ENCODE measurements at regions not wholly inside any gene's neighbourhood (a gene's known extent, or its start where the extent isn't known, plus 50 kb on each side); places are given as distances from the start of the nearest gene placed in this dataset.
"Not testable (repeated sequence)": the region's sequence is repeated elsewhere in the genome, so short reads cannot be mapped to it uniquely, and the experiment has no call there.

DNA sequence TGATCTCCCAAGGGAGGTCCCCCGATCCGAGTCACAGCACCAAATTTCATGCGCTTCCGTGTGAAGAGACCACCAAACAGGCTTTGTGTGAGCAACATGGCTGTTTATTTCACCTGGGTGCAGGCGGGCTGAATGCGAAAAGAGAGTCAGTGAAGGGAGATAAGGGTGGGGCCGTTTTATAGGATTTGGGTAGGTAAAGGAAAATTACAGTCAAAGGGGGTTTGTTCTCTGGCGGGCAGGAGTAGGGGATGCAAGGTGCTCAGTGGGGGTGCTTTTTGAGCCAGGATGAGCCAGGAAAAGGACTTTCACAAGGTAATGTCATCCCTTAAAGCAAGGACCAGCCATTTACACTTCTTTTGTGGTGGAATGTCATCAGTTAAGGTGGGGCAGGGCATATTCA is 309.2 kb upstream of the PAPPA start:
- DNase-seq, result not testable (repeated sequence)

DNA sequence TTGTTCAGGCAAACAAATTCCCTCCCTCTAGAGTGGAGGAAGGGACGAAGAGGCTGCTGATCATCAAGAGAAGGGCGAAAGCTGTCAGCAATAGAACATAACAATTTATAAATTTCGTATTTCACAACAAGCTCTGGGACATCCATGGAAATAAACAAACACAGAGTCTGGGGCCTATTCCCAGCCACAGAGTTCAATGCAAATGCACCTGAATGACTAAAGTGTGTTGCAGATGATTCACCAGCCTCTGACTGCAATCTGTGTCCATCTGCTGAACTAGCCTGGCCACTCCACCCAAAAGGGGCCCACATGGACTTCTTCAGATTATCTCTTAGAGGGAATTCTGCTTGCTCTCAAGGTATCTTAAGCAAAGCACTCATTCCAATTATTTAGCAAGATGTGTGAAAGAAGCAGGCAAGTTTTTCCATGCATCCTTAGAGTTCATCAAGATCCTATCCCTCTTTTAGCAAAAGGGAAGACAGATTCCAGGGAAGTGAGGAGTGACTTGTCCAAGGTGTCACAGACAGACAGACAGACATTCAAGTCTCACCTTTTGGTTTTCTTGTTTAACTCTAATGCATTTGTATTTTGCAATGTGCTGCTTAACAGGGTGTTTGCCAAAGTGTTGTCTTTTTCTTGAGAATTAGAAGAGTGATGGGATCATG is 307.8 kb upstream of the PAPPA start:
- DNase-seq, result no peak

DNA sequence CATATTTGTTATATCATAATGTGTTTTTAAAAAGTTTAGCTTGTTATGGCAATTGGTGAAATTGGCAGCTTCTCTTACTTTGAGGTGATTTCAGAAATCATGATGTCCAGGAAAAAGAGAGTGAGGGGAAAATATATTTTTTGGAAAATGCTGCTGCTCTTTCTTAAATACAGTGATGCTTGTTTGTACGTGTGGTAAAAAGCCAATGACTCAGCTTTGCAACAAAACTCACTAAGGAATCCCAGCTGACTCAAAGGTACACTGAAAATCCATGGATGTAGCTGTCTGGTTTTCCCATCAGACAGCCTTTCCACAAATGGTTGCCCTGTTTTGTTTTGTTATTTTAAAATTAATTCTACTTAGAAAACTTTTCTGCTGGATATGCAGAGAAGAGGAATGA is 306.4 kb upstream of the PAPPA start:
- no peak for DNase-seq

DNA sequence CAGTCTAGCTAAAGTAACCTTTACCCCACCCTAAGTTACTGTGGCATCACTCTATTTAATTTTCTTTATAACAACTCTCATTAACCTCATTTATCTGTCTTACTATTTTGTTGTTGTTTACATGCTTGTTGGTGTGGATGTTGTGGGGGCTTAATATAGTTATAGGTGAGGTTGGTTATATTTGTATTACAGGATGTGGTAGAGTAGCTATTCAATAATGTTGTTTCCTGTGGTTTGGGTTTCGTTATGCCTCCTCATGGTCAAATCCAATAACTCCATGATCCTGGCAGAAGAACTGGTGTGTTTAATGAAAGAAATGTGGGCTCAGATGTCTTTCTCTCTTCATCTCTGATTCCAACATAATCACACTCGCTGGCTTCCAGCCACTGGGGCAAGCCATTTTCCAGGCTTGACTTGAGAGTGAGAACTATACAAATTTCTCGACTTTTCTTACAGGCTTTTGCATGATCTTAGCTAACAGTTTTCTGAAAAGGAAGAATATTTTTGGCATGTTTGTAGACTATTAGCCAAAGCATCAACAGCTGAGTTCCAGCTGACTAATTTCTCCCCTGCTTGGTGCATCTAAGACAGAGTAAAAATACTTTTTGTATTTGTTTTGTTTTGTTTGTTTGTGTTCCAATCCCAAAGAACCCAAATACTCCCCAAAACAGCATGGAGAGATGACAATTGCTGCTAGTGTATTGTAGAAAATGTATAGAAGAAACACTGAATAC is 303.7 kb upstream of the PAPPA start:
- DNase-seq, result no peak

DNA sequence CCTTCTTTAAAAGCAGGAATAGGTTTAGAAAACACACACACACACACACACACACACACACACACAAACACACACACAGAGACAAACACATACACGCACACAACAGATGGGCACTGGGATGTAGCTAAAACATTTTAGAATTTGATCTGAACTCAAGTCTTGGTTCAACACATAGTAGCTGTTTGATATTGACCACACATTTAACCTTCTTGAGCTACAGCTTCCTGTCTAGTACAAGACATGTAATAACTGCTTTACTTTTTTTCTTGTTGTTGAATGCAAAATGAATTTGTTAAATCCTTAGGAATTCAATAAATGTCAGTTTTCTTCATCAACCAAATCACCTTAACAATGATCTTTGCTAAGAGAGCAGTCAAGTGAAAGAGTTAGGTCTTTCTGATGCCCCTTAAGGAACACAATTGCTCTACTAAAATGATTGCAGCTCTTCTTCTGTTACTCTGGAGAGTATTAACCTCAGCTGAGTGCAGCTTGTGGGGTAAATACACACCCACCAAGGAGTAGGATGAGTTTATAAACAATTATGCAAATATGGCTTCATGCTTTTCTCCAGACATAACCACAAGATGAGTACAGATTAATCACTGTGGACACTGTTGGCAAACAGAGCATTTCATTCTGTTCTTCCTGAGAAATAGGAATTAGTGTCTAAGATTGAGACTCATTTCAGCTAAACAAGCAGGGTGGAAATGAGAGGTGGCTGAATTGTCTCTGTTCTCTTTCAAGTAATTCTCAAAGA is 302.9 kb upstream of the PAPPA start:
- DNase-seq, result no peak

DNA sequence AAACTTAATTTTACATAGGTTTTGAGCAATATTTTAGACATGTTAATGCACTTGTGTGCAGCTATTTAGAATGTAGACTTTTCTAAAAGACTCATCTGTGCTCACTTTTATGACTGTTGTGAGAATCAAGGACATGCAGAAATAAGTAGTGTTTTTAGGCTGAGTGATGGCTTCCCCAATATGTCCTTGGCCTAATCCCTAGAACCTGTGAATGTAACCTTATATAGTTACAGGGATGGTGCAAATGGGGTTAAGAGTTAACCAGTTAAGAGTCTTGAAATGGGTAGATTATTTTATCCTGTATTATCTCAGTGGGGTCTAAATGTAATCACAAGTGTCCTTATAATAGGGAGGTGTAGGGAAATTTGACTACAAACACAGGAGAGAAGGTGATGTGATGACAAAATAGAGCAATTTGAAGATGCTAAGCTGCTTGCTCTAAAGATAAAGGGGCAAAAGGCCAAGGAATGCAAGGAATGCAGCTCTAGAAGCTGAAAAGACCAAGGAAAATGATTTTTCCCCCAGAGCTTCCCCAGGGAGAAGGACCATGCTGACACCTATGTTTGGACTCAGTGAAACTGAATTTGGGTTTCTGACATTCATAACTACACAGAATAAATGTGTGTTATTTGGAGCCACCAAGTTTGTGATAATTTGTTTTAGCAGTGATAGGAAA is 298.0 kb upstream of the PAPPA start:
- DNase-seq, result no peak

DNA sequence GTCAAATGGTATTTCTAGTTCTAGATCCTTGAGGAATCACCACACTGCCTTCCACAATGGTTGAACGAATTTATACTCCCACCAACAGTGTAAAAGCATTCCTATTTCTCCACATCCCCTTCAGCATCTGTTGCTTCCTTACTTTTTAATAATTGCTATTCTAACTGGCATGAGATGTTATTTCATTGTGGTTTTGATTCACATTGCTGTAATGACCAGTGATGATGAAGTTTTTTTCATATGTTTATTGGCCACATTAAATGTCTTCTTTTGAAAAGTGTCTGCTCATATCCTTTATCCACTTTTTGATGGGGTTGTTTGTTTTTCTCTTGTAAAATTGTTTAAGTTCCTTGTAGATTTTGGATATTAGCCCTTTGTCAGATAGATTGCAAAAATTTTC is 295.2 kb upstream of the PAPPA start:
- DNase-seq, result not testable (repeated sequence)

DNA sequence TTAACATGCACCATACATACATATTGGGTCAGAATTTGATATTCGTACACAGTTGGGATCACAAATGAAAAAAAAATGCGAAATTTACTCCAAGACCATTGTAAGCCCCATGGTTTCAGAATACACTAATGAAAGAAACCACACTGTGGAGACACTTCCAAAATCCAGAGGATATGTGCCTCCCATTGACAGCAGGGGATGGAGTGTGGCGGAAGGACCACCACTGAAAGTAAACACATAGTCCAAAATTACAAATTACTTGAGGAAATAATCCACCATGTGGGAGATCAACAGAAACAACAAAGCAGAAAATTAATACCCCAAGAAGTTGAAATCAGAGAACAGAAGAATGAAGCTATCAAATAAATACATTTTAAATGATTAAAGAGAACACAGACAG is 291.6 kb upstream of the PAPPA start:
- no peak for DNase-seq

DNA sequence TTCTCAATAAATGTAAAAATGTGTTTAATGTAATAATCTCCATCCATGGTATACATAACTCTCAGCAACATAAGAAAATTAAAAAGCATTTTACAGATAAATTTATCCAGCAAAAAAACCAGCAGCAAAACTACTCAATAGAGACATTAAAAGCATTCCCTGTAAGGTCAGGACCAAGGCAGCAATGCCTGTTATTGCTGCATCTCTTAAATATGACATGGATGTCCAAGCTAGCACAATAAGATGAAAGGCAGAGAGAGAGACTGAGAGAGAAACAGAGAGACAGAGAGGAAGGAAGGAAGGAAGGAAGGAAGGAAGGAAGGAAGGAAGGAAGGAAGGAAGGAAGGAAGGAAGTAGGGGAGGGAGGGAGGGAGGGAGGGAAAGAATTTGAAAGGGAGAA is 289.0 kb upstream of the PAPPA start:
- DNase-seq, result no peak

DNA sequence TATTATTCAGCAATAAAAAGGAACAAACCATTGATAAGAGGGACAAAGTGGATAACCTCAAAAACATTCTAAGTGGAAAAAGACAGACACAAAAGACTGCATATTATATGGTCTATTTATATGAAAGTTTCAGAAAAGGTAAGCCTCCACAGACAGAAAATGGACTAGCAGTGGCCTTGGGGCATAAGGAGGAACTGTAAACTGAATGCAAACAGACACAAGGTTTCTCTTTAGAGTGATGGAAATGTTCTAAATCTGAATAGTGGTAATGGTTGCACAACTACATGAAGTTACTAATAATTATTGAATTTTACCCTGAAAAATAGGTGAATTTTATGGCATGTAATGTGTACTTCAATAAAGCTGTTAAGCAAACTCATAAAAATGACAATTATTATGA is 286.3 kb upstream of the PAPPA start:
- no peak for DNase-seq

DNA sequence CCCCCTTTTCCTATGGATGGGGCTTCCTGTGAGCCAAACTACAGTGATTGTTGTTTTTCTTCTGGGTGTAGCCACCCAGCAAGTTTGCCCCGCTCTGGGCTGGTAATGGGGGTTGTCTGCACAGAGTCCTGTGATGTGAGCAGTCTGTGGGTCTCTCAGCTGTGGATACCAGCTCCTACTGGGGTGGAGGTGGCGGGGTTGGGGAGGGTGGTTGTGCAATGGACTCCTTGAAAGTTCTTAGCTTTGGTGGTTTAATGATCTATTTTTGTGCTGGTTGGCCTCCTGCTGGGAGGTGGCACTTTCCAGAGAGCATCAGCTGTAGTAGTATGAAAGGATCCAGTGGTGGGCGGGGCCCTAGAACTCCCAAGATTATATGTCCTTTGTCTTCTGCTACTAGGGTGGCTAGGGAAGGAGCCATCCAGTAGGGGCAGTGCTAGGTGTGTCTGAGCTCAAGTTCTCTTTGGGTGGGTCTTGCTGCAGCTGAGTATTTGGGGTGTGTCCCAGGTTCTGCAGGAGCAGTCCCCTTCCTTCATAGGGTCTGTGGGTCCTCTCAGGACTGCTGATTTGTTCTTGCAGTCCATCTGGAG is 275.6 kb upstream of the PAPPA start:
- no peak for DNase-seq

DNA sequence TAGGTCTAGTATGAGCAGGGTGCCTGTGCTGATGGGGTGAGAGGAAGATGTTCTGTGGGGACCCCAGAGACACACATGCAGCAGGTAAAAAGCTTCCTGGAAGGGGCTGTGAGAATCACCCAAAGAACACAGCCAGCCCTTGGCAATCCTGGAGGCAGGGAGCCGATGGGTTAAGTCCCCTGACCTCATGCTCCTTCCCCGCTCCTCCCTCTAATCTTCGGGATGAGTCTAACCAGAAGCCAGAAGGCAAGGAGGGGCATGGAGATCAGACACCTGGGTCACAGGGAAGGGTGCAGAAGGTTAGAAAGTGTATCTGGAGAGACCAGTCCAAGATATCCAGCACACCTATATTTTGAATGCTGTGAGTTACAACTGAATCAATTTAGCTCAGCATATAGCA is 274.1 kb upstream of the PAPPA start:
- DNase-seq, result no peak

DNA sequence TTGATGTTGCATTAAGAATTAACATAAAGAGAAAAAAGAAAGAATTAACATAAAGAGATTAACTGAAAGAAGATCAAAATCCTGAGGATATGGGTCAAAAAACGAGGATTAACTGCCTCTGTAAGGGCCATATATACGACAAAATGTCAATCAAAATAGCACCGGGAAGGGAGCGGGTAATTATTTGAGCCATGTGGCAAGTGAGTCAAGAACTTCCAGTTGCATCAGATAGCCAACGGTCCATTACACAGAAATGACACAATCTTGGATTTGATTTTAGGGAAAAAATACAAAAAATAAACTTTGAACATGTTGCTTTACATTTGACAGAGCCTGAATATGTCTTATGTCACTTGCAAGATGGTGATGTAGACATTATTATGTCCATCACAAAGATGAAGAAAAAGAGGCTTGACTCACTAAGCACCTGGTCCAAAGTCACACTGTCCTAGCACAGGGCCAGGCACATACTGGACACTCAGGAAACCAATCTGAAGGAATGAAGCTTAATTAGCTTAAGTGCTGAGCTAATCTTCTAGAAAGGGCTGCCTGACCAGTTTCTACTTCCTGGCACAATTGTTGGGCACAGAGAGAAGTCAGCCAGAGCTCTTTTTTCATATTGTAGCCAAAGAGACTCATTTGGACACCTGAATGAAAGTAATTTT is 273.2 kb upstream of the PAPPA start:
- no peak for DNase-seq

DNA sequence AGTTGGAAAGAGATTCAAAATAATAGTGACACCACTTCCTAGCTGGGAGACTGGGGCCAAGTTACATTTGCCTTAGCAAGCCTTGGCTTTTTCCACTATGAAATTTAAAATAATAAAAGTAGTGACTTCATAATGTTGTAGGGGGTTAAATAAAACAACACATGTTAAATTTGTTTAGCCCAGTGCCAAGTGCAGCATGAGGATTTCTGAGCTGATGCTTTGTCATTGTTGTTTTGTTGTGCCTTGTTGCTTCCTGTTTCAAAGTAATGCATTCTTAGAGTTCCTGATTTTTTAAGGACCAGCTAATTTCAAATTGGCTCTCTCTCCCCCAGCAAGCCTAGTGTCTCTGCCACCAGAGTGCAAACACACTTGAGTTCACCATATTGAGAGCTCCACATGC is 270.7 kb upstream of the PAPPA start:
- DNase-seq, result no peak

DNA sequence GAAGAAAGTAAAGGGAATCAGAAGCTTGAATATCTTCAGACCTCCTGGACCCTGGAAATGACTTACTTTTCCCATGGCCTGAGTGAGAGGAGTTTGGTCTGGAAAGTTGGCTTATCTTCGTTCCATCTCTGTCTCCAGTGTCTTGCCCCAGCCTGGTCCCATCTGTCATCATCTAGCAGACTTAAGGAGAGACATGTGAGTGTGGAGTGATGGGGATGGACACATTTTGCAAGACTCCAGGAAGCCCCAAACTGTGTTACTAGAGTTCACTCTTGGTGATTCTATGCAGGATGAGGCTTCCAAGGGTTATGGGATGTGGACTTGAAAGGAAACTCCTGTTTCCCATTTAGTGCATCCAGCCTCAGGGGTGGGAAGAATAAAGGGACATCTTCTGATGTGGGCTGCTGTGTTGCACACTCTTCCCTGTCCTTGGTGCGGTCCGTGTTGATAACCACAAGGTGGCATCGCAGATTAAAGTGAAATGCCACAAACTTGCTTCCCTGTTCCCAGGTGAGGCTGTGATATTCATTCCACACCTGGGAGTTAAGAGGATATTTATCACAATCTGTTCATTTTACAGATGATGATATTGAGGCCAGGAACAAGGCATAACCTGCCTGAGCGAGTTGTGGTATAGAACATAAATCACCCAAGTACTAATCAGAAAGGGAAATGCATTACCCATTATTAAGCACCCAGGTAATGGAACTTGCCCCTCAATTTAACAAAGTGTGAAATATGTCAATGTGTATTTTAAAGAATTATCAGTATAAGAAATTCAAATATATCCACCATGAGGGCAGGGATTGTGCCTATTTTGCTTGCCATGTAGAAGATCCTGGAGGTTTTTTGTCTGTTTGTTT is 269.9 kb upstream of the PAPPA start:
- no peak for DNase-seq

DNA sequence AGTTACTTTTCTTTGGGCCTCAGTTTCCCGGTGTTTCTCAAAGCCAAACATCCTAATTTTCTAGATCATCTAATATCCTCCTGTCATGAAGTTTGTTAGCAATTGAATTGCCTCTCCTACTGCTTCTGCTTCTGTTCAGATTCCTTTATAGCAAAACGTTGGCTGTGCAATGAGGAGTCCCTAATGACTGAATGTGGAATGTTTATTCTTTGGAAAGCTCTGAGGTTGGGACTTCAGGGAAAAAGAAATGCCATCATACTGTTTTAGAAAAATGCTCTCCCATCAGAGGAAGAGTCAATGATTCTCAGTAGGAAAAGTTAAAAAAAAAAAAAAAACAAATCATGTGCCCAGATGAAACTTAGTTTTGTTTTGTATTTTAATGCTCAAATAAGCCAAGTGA is 268.7 kb upstream of the PAPPA start:
- DNase-seq, result no peak

DNA sequence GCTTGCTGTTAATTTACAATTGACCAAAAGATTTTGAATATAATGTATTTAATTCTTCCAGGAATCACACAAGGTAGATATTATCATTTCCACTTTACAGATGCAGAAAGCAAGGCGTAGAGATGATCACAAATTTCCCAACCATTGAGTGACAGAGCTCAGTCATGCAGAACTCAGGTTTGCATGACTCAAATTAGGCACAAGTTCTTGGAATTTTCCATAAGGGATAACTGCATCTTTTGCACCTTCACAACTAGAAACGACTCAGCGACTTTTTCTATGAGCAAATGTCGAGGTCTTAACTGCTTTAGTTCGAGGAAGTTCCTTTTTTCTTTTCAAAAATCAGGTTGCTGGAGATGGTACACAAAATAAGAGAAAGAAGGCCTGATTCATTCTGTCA is 265.5 kb upstream of the PAPPA start:
- no peak for DNase-seq

DNA sequence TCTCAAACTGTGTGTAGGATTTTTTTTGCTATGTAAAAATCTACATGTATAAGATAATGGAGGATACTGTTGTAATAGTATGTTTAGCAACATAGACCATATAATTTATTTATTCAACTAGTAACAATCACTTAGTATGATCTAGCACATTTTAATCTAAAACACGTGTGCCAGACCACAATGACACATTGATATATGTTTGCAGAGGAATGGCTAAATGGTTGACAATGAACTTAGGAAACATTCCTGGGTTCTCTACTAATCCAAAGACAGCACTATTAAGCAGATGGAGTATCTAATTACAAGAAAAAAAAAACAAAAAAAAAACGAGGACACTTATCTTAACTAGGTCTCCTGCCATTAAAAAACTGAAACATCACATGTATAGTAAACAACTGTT is 261.7 kb upstream of the PAPPA start:
- no peak for DNase-seq

DNA sequence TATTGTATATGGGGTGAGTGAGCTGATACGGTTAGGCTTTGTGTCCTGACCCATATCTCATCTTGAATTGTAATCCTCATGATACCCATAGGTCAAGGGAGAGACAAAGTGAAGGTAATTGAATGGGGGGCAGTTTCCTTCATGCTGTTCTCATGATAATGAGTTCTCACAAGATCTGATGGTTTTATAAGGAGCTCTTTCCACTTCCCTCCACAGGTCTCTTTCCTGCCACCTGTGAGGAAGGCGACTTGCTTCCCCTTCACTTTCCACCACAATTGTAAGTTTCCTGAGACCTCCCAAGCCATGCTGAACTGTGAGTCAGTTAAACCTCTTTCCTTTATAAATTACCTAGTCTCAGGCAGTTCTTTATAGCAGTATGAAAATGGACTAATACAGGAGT is 255.1 kb upstream of the PAPPA start:
- DNase-seq, result not testable (repeated sequence)

DNA sequence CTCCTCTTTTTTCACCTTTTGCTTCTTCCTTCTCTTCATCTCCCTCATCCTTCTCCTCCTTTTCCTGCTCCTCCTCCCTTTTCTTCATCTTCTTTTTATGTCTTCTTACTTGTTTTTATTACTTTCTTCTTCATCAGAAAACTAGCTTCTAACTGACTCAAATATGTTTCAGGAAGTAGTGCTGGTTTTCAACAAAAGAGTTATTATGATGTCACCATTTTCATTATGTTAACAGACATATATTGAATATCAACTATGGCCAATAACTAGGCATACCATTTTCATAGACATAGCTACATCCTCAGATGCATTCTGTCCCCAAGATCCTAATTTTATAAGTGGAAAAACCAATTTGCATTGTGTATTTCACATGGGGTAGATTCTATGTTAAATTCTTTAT is 252.9 kb upstream of the PAPPA start:
- no peak for DNase-seq

DNA sequence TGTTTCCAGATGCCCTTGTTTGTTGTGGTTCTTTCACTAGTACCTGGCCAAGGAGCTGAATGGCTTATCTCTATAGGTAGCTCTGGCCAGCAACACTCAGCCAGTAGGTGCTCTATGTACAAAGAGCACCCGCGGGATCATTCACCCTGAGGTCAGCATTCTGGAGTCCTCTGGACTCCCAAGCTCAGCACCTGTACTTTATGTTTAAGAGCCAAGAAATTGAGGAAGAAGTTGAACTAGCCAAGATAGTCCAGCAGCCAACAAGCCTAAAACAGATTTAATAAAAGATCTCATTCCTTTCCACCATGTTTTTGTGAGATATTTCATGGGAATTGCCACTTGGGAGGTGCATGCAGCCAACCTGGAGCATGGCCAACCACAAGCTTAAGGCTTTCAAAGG is 242.6 kb upstream of the PAPPA start:
- DNase-seq, result no peak

DNA sequence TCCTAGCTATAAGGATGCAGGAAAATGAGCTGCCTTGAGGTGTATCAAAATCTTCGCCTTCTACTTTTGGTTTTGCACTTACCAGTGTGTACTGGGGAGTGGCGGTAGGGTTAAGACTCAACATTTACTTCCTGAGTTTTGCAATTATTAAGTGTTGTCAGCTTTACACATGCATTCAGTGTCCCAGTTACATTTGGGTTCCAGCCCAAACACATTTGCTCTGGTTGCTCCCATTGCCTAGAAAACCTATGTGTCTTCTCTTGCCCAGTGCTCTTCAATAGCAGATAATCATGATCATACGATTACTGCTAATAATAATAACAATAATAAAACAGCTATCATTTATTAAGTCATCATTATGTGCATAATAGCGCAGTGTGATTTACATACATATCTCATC is 241.5 kb upstream of the PAPPA start:
- DNase-seq, result no peak

All from CD4-positive, alpha-beta T cell treated with Interleukin-4 for 4 hours (primary cell).